ENCODE measurements at regions not wholly inside any gene's neighbourhood (a gene's known extent, or its start where the extent isn't known, plus 50 kb on each side); places are given as distances from the start of the nearest gene placed in this dataset.

- TF ChIP-seq CTCF (optimal IDR thresholded peaks at IDR 0.05 in 1 of 3, IDR thresholded peaks at IDR 0.05 in 1 of 3, conservative IDR thresholded peaks at IDR 0.05 in 1 of 3; ENCODE audit: extremely low read depth in 1 of 3, insufficient read depth in 2 of 3, low read length in 3 of 3) (no peak), EZH2 (IDR thresholded peaks at IDR 0.05; ENCODE audit: low read length) (no peak)
These were observed 132.8 kb upstream of the PDZRN3 start for GRCh38 chr3:73757536-73757935.
